Keratinocyte (primary cell): ENCODE measurements at regions not wholly inside any gene's neighbourhood (a gene's known extent, or its start where the extent isn't known, plus 50 kb on each side); places are given as distances from the start of the nearest gene placed in this dataset.

Source experiments
- EZH2 ChIP-seq: IDR thresholded peaks from one replicate; pipeline ENCODE4 v1.6.1; 2012; ENCODE audit warnings: inconsistent platforms, mild to moderate bottlenecking, low read length, moderate library complexity
- TF ChIP-seq, protein P1 (sequence below), 3 experiments: IDR thresholded peaks in 1 of 3; conservative IDR thresholded peaks in 1 of 3; optimal IDR thresholded peaks in 1 of 3; 2 replicates in 2 of 3; 3 replicates in 1 of 3; pipeline versions ENCODE3 to v1.5.1; 2011; ENCODE audit warnings: low read length in 3 of 3, mild to moderate bottlenecking in 3 of 3, moderate library complexity in 2 of 3, control low read depth in 1 of 3, inconsistent platforms in 1 of 3; ENCODE audit not compliant: insufficient read depth in 2 of 3; ENCODE audit errors: extremely low read depth in 1 of 3

DNA sequence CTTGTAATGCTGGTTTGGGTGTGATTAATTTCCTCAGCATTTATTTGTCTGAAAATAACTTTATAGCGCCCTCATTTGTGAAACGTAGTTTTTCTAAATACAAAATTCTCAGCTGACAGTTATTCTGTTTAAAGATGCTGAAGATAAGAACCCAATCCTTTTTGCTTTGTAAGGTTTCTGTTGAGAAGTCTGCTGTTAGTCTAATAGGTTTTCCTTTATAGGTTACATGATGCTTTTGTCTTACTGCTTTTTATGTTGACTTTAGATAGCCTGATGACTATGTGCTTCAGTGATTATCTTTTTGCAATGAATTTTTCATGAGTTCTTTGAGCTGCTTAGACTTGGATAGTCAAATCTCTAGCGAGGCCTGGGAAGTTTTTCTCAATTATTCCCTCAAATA, 168.6 kb upstream of the PDE3A start:
- TF ChIP-seq, protein P1, sequence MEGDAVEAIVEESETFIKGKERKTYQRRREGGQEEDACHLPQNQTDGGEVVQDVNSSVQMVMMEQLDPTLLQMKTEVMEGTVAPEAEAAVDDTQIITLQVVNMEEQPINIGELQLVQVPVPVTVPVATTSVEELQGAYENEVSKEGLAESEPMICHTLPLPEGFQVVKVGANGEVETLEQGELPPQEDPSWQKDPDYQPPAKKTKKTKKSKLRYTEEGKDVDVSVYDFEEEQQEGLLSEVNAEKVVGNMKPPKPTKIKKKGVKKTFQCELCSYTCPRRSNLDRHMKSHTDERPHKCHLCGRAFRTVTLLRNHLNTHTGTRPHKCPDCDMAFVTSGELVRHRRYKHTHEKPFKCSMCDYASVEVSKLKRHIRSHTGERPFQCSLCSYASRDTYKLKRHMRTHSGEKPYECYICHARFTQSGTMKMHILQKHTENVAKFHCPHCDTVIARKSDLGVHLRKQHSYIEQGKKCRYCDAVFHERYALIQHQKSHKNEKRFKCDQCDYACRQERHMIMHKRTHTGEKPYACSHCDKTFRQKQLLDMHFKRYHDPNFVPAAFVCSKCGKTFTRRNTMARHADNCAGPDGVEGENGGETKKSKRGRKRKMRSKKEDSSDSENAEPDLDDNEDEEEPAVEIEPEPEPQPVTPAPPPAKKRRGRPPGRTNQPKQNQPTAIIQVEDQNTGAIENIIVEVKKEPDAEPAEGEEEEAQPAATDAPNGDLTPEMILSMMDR (optimal IDR thresholded peaks at IDR 0.05 in 1 of 3, IDR thresholded peaks at IDR 0.05 in 1 of 3, conservative IDR thresholded peaks at IDR 0.05 in 1 of 3; ENCODE audit: extremely low read depth in 1 of 3, insufficient read depth in 2 of 3, low read length in 3 of 3): no peak
- no peak for TF ChIP-seq EZH2
